Epidermal melanocyte (primary cell): ENCODE measurements at regions not wholly inside any gene's neighbourhood (a gene's known extent, or its start where the extent isn't known, plus 50 kb on each side); places are given as distances from the start of the nearest gene placed in this dataset.

Experiments
- DNase-seq: peaks from one replicate; pipeline ENCODE4 v3.0.0; 2011; ENCODE audit warnings: low spot score; ENCODE audit not compliant: insufficient read length

GRCh38 chr12:67496581-67496980 lies 152.0 kb upstream of the DYRK2 start:
- no peak for DNase-seq

GRCh38 chr12:67498991-67499390 lies 149.6 kb upstream of the DYRK2 start:
- no peak for DNase-seq

DNA sequence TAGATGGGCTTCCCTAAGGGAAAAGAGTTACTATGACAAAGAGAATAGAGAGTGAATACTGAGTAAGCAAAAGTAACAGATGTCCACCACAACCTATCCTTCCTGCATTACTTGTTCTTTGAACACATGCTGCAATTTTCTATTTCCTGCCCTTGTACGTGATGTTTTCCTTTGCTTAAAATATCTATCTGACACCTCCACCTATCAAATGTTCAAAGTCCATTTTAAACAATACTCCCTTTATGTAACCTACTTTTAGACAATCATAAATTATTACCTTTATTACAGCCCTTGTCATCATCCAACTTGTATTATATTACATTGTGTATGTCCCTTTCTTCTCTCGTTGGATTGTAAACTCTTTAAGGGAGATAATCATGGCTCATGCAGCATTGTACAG lies 147.2 kb upstream of the DYRK2 start:
- DNase-seq = no peak

DNA sequence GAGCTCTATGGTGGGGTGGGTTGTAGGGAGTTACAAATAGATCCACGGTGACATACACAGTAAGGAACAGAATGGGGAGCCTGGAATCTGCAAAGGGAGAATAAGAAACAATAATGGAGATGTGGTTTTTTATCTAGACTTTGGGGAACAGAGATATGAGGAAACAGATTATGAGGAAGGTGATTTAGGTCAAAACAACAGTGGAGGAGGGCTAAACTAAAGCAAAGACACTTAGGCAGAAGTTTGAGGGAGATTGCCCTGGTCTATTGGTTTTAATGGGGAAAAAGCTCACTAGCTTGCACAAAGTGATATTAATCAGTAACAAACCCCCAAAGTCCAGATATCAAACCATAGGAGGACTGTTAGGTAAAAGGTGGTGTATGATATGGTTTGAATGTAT lies 144.5 kb upstream of the DYRK2 start:
- DNase-seq = no peak

- DNase-seq = no peak
Observed at GRCh38 chr12:67506739-67507138, 141.8 kb upstream of the DYRK2 start.

DNA sequence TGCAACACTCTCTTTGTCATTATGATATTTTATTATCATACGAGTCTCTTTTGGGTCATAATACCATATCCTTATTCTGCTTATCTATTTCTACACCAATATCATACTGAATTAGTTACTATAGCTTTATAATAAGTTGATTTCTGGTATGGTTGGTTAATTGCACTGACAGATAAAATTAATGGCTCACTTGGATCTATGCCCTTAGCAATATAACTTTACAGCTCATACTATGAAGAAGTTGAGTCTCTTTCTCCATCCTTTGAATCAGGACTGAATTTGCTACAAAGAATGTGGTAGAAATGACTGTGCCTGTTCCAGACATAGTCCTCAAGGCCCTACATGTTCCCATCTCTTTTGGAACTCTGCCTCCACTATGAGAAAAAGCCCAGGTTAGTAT lies 139.7 kb upstream of the DYRK2 start:
- DNase-seq = no peak

DNA sequence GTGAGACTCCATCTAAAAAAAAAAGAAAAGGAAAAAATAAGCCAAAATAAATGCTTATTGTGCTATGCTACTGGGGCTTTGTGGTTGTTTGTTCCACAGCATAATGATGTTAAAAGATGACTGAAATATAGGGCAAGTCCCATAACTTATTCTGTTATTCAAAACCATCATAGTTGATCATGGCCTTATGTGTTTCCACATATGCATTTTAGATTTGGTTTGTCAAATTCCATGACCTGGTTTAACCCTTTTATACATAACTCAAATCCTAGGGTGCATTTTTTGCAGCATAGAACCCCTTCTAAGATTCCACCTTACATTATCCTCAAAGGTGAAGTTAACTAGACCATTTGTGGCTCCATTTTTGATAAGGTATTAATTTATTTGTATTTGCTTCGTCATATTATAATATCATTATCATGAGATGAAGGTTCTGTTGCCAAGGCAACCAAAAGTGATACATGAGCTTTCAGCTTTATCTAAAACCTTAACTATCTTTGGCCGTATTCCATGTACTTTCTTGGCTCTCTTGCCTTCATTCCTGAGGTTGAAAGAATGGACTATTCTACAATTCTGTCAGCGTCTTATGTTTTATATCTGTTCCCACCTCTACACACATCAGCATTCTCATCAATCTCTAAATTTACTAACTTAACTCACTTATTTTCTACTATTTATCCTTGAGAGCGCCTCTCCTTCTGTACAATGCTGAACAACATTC lies 138.7 kb upstream of the DYRK2 start:
- no peak for DNase-seq

DNA sequence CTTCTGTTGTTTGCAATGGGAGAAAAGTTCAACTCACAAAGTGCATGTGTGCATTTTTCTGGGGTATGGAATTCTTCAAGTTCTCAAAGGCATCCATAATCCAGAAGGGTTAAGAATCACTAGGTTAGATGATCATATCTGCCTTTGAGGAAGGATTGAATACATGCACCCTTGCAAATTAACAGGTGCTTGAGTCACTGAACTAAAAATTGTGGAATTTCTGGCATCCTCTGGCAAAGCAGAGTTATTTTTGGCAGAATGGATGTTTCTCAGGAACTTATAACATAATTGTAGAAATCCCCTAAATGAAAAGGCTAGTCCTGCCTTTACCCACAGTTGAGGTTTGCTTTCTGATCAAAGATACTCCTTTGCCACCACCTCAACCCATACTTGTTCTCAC lies 136.5 kb upstream of the DYRK2 start:
- DNase-seq = no peak

- no peak for DNase-seq
Observed at GRCh38 chr12:67514502-67514901, 134.0 kb upstream of the DYRK2 start.

- DNase-seq = no peak
Observed at GRCh38 chr12:67515679-67516340, 132.7 kb upstream of the DYRK2 start.

GRCh38 chr12:67517181-67517887 lies 131.2 kb upstream of the DYRK2 start:
- DNase-seq = no peak

- DNase-seq = no peak
Observed at GRCh38 chr12:67519484-67520433, 128.8 kb upstream of the DYRK2 start.

DNA sequence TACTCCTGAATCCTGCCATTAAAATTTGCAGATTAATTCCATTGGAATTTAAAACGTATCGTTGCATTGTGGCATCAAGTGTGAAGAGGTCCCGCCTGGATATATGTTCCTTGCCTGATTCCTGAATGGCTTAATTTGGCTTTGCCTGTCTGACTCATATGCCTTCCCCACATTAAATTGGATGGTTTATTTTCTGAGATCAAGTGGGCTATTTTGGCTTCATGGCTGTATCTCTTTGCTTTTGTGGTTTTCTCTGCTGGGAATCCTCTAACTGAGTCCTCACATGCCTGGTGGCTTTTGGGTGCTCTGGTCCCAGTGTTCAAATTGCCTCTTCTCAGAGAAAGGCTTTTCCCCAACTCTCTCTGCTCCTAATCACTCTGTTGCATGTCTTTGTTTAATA lies 127.9 kb upstream of the DYRK2 start:
- no peak for DNase-seq

GRCh38 chr12:67522222-67522621 lies 126.3 kb upstream of the DYRK2 start:
- no peak for DNase-seq

DNA sequence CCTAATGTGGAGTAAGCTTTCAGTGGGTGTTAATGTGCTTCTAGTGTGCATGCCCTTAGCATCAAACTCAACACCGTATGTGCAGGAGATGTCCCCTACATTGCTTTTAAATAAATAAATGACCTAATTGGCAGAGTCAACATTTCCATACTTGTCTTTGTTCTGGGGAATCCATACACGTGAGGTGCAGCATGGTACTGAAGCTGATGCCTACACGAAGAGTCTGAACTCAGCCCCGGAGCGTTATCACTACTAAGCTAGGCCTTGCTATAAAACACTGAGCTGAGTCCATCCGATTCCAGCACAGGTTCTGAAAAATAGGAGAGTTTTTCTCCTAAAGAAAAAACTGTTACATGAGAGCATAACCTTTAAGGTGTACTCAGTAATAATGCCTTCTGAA lies 125.0 kb upstream of the DYRK2 start:
- DNase-seq = no peak

DNA sequence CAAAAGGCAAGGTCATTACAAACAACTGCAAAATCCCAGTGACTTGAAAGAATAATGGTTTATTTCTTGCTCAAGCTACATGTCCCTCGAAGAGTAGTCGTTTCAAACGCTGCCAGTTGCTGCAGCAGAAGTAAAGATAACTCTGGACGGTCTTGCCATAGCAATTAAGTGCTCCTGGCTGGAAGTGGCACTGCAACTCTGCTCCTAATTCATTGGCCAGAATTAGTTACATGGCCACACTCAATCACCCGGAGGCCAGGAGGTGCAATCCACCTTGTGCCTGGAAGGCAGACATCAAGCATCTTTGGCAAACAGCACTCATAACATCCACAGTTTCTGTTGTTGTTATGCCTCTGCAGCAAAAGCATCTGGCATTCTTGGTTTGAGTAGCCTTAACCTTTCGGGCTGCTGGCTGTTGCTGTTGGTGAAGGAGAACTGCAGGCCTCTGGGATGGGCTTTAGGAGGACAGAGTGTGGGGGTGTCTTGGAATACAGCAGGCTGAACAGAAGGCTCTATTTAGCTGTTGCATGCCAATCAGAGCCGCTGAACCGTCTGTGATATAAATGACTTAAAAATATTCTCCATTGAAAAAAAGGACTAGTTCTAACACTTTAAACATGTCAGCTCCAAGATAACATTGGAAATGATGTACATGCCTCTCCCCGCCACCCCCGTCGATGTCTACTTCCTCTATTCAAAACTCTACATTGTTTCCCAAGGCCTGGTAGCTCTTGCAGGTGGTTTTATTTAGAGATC lies 123.5 kb upstream of the DYRK2 start:
- no peak for DNase-seq

- DNase-seq = no peak
Observed at GRCh38 chr12:67525617-67525884, 123.0 kb upstream of the DYRK2 start.

DNA sequence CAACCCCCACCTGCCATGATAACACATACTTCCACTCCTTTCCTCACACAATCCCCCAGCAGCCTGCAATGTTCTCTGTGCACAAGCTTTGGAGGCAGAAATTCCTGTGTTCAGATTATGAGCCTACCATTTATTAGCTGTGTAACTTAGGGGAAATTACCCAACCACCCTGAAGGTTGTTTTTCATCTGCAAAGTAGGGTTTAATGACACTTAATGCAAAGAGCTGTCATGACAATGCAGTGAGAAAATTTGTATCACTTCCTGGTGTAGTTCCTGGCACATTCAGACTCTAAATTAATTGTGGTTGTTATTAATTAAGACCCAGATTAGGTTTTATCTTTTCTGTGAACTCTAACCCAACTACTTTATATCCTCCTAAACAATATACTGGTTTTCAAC lies 122.4 kb upstream of the DYRK2 start:
- DNase-seq = no peak

DNA sequence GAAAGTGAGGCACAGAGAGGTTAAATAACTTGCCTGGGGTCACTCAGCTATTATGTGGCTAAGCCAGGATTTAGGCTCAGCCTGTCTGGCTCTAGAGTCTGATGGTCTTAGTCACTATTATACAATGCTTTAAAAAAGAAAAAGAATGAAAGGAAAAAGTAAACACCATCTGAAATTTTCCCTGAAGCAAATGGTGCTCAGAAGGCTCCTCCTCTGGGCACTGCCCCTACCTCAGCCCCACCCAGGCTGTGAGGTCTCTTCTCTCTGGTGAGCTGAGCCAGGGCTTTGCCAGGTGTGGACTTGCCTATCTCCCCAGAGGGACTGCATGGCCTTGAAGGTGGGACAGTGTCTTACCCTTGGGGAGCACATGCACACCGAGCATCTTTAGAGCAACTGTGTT lies 117.5 kb upstream of the DYRK2 start:
- DNase-seq = no peak

- no peak for DNase-seq
Observed at GRCh38 chr12:67531501-67531900, 117.0 kb upstream of the DYRK2 start.

- no peak for DNase-seq
Observed at GRCh38 chr12:67533159-67533558, 115.4 kb upstream of the DYRK2 start.
